SHP77 (cell line): ENCODE measurements at regions not wholly inside any gene's neighbourhood (a gene's known extent, or its start where the extent isn't known, plus 50 kb on each side); places are given as distances from the start of the nearest gene placed in this dataset.
"Not testable (repeated sequence)": the region's sequence is repeated elsewhere in the genome, so short reads cannot be mapped to it uniquely, and the experiment has no call there.

Source experiments
- DNase-seq, 2 experiments: peaks; one replicate each; lab custom pipeline; 2025; lab: John Stamatoyannopoulos, UW

DNA sequence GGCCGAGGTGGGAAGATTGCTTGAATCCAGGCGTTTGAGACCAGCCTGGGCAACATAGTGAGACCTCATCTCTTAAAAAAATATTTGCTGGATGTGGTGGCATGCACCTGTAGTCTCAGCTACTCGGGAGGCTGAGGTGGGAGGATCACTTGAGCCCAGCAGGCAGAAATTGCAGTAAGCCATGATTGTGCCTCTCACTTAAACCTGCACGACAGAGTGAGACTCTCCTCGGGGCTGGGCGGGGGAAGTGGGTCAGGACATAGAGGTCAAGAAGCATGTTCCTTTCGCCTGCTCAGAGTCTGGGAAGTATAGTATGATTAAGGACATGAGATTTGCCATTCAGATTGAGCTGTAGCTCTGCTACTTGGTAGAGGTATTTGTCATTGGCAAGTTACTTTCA, 52.3 kb downstream of the SEPTIN7 start:
- not testable (repeated sequence) for DNase-seq

DNA sequence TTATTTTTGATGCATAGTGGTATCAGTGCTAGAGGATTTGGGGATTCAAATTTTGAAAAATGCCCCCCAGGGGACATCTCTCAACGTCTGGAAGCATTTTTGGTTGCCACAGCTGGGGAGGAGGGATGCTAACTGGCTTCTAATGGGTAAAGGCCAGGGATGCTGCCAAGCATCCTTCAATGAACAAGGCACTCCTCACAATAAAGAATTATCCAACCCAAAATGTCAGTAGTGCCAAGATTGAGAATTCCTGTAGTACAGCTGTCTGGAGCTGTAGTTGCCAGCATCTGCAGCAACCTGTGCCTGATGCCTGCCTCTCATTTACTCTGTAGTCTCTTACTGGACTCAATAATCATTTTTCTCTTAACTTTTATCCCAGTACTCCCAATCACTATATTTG, 53.5 kb downstream of the SEPTIN7 start:
- DNase-seq: no peak

DNA sequence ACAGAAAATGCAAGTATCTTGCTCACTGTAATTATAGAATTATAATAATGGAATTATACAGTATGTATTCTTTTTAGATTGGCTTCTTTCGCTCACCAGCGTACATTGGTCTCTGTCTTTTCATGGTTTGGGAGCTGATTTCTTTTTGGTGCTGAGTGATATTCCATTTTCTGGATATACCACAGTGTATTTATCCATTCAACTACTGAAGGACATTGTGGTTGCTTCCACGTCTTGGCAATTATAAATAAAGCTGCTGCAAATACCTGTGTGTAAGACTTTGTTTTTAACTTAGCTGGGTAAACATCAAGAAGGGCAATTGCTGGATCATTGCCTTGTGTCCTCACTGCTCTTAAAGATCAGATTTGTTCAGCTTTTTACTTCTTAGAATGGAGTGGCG, 55.3 kb downstream of the SEPTIN7 start:
- DNase-seq: no peak

DNA sequence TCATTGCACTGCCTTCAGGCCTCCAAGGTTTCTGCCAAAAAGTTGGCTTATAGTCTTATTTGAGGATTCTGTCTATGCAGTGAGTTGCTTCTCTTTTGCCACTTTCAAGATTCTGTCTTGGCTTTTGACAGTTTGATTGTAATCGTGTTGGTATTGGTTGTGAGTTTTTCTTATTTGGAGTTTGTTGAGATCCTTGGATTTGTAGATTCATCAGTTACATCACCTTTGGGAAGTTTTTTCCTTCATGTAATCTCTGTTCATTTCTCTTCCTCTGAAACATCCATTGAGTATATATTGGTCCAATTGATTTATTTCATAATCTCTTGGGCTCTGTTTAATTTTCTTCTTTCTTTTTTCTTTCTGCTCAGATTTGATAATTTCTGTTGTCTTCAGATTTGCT, 59.8 kb downstream of the SEPTIN7 start:
- no peak for DNase-seq

DNA sequence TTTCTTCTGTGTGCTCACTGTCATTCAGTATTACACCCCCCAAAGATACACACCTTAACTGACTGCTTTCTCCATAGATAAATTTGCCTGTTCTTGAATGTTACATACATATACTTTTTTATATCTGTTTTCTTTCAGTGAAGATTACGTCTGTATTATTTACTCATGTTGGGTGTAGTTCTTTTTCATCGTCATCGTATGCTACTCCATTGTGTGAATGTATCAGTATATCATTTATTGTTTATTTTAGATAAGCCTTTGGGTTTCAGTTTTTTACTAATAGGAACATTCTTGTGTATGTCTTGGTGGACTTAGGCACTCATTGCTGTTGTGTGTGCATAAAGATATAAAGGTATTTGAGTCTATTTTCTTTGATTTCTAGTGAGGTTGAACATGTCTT, 64.4 kb downstream of the SEPTIN7 start:
- no peak for DNase-seq

DNA sequence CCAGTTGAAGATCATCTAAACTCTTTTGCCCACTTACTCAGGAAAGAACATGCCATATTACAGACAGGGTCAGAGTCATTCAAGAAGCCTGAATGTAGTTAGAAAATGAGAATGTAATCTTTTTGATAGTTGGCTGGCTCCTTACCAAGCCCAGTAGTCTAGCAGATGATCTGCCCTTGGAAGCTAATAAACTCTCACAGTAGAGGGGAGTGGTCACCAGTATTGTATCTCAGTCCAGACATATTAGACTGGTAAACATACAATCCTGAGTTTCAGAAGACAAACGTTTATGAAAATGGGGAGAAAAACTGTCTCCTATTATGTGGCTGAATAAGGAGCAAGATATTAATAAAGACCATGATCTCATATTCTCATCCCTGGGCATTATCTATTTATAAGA, 65.3 kb downstream of the SEPTIN7 start:
- no peak for DNase-seq

DNA sequence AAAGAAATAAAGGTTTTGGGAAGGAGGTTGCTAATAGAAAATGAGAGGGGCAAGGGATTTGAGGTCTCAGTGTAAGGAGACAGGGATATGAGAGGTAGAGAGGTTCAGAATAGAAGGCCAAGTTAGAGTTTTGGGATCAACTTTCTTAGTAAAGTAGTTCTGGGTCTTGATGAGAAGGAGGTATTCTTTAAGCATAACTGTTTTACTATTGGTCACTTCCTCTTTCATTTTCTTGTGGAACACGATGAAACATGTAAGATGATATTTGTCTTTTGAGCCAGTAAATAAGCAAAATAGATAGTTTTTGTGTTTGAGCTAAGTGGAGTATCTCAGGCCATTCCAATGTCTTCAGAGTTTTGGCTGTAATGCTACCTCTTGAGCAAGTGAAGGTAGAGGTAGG, 68.3 kb downstream of the SEPTIN7 start:
- DNase-seq: not testable (repeated sequence)

DNA sequence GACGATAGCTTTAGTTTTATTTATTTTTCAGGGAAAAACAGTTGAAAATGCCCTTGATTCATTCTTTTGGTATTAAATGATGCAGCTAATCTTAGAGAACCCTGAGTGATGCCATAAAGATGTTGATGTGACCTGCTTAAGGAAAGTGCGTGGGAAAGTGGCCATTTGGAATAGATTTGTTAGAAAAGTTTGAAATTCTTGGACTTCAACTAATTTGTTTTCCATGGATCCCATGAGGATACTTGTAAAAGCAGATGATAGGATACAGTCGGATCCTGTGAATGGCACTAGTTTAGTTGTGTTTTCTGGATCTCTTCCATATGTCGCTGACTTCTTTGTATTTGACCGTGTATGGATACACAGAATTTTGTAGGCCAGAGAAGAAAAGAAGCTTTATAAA, 69.0 kb downstream of the SEPTIN7 start:
- no peak for DNase-seq

DNA sequence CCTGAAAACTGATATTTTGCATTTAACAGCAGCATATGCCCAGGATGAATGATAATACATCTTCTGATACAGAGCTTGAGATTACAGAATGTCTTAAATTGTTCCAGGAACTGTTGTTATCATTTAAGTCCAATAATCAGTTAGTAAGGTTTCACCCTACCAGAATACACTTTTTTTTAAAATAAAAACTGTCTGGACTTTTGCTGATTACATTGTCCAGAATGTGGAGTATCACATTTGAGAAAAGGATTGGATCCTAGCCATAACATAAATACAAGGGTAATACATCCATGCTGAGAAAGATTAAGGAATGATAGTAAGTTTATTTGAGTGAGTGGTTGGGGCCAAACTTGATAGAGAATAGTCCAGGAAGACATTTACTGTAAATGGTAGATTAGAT, 71.0 kb downstream of the SEPTIN7 start:
- no peak for DNase-seq

DNA sequence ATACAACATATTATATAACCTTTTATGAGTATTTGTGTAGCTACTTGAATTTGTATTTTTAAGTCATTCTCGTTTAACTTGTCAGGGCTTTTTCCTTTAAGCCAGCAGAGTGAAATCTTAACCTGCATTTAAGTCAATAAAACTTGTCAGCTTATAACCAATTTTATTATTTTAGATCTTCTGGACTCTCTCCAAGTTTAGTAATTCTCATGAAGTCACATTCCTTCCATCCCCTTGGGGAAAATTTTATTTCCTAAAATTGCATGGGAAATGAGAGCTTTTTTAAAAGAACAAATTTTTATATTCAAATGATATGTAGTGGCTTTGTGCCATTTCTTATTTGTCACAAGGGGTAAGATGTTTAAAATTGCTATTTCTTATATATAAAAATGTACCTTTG, 74.0 kb downstream of the SEPTIN7 start:
- no peak for DNase-seq

DNA sequence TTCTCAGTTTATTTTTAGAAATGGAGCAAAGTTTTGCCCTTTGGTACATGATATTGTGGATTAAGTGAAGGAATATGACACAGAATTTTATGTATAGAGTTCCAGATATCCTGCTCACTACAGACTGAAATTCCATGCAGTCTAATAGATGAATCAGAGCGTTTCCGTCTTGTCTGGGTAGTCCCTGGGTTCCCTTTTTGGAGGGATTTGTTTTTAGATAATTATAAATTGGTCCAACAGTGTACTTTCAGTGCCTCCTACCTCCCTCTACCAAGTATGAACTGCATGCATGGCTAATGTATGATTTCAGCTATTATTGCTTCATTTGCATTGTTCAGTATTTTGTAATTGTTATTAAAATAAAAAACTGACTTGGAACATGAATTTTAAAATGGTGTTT, 74.4 kb downstream of the SEPTIN7 start:
- DNase-seq: no peak

DNA sequence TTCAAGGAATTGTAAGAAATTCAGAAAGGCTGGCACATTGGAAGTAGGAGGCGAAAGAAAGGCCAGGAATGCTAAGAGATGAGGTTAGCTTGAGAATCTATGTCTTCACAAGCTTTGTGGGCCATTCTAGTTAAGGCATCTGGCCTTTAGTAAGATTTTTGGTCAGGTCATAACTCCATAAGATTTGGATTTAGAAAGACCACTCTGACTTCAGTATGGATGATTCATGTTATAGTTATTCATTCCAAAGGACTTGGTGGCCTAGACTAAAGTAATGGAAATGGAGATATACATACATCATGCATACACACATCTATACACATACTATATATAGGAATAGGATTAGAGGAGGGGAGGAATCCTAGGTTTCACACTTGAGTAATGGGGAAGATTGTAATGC, 77.5 kb downstream of the SEPTIN7 start:
- DNase-seq: no peak

DNA sequence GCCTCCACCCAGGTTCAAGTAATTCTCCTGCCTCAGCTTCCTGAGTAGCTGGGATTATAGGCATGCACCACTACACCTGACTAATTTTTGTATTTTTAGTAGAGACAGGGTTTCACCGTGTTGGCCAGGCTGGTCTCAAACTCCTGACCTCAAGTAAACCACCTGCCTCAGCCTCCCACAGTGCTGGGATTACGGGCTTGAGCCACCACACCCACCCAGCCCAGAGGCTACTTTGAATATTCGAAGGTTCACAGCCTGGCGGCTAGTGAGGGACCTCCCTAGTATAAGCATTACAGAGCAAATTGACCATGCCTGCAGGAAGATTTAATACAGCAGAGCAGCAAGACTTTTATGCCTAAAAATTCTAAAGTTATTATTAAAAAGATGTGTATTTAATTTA, 86.6 kb downstream of the SEPTIN7 start:
- DNase-seq: not testable (repeated sequence)

DNA sequence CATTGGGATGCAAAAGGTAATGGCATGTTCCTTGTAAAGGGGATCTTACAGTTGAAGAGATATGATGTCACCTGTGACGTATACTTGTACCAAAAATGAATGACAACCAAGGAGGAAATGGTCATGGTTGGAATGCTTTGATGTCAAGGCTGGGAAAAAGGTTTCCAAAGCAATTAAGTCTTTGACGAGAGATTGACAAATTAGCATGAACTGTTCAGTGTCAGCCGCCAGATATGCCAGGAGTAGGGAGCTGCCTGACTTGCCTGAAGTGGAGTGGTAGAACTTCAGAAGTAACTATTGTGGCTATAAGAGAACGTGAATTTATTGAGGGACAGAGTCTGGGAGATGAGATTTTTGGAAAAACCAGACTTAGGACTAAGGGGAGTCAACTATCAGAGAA, 88.1 kb downstream of the SEPTIN7 start:
- no peak for DNase-seq

DNA sequence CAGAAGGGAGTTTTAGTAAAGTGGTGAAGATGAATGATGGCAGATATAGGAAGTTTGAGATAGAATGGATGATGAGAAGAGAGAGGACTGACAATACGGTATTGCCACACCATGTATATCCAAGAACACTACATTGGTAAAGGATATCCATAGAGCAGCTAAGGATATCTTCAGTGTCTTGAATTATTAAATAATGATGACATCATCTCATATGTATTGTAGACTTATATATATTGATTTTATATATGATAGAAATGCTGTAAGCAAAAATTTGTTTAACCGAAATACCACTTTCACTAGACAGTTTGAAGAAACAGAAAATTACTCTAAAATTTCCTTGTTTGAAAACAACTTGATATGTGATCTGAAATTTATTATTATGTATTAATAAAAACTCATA, 89.0 kb downstream of the SEPTIN7 start:
- no peak for DNase-seq

DNA sequence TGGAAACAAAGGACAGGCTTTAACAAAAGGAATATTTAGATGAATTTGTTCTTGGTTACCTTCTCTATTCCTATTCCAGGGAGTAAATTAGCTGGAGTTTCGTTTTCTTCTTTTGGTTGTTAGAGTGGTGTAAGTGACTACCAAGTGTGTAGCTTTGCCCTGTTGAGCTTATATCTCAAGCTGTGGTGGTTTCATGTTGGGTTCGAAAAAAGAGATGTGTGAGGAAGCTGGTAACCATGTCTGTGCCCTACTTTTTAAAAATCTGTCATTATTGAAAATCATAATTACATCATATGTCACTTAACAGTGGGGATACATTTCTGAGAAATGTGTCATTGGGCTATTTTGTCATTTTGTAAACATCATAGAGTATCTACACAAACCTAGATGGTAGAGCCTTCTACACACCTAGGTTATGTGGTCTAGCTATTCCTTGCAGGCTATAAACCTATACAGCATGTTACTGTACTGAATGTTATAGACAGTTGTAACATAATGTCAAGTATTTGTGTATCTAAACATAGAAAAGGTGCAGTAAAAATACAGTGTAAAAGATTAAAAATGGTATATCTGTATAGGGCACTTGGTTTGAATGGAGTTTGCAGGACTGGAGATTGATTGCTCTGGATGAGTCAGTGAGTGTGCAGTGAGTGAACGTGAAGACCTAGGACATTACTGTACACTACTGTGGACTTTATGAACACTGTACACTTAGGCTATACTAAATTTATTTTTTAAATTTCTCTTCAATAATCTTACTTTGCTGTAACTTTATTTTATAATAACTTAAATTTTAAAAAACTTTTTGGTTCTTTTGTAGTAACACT, 90.4 kb downstream of the SEPTIN7 start:
- DNase-seq: no peak

DNA sequence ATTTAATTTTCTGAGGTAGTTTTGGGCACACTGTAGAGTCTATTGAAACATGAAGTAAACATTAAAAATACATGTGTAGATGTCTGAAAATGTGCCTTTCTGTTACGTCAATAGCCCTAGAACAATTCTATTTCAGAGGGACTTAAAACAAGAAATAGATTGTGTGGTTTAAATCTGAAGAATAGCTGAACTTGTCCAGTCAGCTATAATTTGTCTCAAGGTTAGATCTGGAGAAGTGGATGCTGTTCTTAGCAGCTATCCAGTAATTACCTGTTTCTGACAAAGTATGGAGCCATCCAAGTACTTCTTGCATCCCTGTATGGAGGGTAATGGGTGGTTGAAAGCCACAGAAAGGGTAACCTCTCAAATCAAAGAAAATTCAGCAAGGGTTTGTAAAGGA, 92.8 kb downstream of the SEPTIN7 start:
- DNase-seq: no peak

DNA sequence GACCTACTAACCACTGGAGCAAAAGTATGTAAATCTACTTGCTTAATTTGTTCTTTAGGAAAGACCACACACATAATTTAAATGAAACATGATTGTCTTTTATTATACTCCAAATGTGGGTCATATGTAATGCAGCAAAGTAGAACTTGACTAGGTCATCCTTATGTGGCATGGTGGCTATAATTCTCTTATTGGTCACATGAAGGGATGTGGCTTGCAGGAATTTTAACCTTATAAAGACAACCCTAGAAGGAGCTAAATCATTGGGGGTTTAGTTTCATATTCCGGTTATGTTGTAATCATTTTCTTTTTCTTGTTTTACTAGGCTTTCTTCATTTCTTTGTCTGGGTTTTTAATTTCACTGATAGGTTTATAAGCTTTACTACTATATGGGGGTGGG, 93.9 kb downstream of the SEPTIN7 start:
- DNase-seq: no peak

DNA sequence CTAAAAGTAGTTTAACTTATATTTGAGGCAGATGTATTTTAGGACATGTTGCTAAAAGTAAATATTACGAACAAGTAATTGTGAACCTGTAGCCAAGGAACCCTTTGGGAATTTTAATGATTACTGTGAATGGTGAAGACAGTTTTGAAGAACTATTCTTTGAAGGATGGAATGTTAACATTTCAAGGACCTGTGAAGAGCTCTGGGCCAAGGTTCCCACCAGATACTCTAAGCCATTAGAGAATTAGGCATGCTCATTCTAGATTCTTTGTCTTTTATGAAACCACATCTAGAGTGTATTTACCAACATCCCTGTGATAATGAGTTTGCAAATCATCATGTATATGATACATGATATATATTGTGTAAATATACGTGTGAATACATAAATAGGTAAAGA, 99.8 kb downstream of the SEPTIN7 start:
- DNase-seq: no peak

DNA sequence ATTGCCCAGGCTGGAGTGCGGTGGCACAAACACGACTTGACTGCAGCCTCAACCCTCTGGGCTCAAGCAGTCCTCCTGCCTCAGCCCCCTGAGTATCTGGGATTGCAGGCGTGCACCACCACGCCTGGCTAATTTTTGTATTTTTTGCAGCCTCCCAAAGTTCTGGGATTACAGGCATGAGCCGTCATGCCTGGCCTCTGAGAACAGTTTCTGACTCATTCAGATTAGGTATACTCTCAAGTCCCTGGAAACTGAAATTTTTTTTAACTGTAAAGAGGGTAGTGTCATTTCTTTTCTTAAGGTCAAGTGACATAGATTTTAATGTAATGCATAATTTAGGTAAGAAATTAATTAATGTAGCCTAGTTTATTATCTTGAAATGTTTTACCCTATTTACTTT, 104.7 kb downstream of the SEPTIN7 start:
- no peak for DNase-seq

DNA sequence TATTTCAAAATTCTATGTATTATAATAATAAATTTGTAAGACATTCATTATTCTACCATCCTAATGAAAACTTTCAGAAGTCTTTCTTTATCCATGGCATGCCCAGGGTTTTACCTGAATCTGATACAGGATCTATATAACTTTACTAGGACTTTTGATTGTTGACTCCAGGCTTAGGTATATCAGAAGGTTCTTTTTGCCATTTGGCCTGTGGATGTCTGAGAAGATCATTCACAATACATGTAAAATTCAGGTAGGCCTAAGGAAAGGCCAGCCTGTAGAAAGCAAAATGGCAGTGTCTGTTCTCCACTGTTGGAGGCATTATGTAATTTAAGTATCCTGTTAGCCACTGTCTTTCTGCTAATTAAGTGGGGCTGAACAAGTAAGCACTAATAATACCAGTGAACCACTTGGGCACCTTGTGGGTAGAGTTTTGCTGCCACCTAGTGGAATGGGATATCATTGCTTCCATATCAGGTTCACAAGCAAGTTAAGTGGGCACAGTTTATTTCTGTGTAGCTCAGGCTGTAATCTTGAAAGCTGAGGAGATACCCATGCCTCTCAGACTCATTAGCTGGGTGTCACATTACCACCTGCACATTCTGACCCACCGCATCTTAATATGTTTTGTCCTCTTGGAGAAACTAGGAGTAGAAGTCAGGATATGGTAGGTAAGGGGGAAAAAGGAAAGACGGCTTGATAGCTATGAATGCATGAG, 105.5 kb downstream of the SEPTIN7 start:
- DNase-seq: peak; percentile 63 to 78

DNA sequence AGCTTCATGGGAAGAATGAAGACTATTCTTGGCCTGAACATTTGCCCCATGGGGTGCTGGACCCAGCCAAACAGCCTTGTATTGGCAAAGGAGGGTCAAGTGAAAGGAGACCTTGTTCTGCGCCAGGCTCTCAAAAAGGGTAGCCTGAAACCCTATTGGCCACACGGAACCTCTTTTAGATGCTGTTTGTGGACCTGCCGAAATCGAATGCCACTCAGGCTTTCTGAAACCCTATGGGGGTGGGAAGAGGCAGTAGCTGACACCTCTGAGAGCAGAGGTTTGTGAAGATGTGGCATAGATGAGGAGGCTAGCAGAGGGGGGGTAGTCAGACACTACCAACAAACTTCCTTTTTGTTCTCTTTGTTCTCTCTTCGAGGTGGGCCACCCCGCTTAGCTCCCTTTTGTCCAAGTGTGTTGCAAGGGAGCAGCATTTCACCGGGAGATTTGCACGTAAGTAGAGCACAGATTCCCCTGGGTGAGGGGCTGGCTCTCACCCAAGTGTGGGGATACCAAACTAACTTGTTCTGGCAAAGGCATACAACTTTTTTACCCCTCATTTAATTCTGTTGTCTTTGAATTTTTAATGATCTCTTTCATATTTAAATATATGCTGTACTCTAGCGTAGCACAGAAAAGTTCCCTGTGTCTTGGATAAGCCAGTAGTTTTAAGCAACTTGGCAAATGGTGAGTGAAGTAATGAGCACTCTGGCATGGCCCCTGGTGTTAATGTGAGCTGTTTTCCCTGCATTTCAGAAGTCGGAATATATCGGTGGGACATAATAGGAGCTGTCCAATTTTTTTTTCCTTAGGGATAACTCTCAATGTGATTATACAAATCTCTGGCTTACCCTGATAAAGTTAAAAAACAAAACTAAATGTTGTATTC, 107.7 kb downstream of the SEPTIN7 start:
- DNase-seq: no peak
